H1 (cell line): ENCODE measurements at regions not wholly inside any gene's neighbourhood (a gene's known extent, or its start where the extent isn't known, plus 50 kb on each side); places are given as distances from the start of the nearest gene placed in this dataset.

Experiments used
- BACH1 ChIP-seq: IDR thresholded peaks from 2 replicates; pipeline ENCODE4 v1.6.1; 2012; ENCODE audit warnings: low read length, improper control_type of control experiment
- CHD2 ChIP-seq: IDR thresholded peaks from 2 replicates; pipeline ENCODE4 v1.6.1; 2012; ENCODE audit warnings: low read length, improper control_type of control experiment
- EP300 ChIP-seq, 2 experiments: IDR thresholded peaks; 1 replicate in 1 of 2; 2 replicates in 1 of 2; pipeline ENCODE4 v1.6.1; 2011 to 2012; ENCODE audit warnings: low read depth in 2 of 2, low read length in 2 of 2, mild to moderate bottlenecking in 2 of 2, borderline replicate concordance in 1 of 2, inconsistent platforms in 1 of 2, moderate library complexity in 1 of 2
- HDAC6 ChIP-seq: IDR thresholded peaks from one replicate; pipeline ENCODE4 v1.7.1; 2012; ENCODE audit warnings: low read depth, mild to moderate bottlenecking, inconsistent platforms, low read length, moderate library complexity
- JUN ChIP-seq: IDR thresholded peaks from 2 replicates; pipeline ENCODE4 v1.6.1; 2011; ENCODE audit warnings: low read depth, mild to moderate bottlenecking, improper control_type of control experiment, low read length
- TBP ChIP-seq: IDR thresholded peaks from 2 replicates; pipeline ENCODE4 v1.6.1; 2011; ENCODE audit warnings: low read depth, low read length, improper control_type of control experiment
- TCF12 ChIP-seq: IDR thresholded peaks from 2 replicates; pipeline ENCODE4 v1.6.1; 2011; ENCODE audit warnings: low read depth, mild to moderate bottlenecking, low read length
- TF ChIP-seq, protein P1 (sequence below): fragments of 300-600 bp; sonication (generic); IDR thresholded peaks from 2 replicates; pipeline ENCODE4 v1.7.1; 2012; ENCODE audit warnings: low read length, moderate library complexity, mild to moderate bottlenecking, inconsistent platforms; ENCODE audit not compliant: insufficient replicate concordance
- TF ChIP-seq, protein P2 (sequence below), 3 experiments: IDR thresholded peaks; 1 replicate in 2 of 3; 2 replicates in 1 of 3; pipeline versions ENCODE4 v1.5.1 to v1.6.1; 2011; ENCODE audit warnings: low read length in 3 of 3, mild to moderate bottlenecking in 3 of 3, inconsistent platforms in 2 of 3, low read depth in 1 of 3, moderate library complexity in 1 of 3; ENCODE audit not compliant: insufficient read depth in 1 of 3; ENCODE audit errors: control extremely low read depth in 1 of 3

DNA sequence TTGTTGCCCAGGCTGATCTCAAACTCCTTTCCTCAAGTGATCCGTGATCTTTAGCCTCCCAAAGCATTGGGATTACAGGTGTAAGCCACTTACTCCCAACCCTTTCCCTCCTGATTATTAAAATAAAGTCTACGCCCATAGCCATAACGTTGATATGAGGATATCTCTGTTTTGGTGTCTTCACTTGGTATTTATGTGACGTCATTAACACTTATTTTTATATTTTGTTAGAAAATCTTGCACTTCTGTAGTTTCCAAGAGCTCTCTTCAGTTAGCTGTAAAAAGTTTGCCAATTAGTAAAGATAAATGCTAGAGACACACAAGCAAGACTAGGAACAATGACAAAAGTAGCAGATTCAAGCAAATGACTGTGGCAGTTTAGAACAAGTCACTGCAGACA is 115.6 kb upstream of the HSF2 start (continued):
- TF ChIP-seq, protein P1, sequence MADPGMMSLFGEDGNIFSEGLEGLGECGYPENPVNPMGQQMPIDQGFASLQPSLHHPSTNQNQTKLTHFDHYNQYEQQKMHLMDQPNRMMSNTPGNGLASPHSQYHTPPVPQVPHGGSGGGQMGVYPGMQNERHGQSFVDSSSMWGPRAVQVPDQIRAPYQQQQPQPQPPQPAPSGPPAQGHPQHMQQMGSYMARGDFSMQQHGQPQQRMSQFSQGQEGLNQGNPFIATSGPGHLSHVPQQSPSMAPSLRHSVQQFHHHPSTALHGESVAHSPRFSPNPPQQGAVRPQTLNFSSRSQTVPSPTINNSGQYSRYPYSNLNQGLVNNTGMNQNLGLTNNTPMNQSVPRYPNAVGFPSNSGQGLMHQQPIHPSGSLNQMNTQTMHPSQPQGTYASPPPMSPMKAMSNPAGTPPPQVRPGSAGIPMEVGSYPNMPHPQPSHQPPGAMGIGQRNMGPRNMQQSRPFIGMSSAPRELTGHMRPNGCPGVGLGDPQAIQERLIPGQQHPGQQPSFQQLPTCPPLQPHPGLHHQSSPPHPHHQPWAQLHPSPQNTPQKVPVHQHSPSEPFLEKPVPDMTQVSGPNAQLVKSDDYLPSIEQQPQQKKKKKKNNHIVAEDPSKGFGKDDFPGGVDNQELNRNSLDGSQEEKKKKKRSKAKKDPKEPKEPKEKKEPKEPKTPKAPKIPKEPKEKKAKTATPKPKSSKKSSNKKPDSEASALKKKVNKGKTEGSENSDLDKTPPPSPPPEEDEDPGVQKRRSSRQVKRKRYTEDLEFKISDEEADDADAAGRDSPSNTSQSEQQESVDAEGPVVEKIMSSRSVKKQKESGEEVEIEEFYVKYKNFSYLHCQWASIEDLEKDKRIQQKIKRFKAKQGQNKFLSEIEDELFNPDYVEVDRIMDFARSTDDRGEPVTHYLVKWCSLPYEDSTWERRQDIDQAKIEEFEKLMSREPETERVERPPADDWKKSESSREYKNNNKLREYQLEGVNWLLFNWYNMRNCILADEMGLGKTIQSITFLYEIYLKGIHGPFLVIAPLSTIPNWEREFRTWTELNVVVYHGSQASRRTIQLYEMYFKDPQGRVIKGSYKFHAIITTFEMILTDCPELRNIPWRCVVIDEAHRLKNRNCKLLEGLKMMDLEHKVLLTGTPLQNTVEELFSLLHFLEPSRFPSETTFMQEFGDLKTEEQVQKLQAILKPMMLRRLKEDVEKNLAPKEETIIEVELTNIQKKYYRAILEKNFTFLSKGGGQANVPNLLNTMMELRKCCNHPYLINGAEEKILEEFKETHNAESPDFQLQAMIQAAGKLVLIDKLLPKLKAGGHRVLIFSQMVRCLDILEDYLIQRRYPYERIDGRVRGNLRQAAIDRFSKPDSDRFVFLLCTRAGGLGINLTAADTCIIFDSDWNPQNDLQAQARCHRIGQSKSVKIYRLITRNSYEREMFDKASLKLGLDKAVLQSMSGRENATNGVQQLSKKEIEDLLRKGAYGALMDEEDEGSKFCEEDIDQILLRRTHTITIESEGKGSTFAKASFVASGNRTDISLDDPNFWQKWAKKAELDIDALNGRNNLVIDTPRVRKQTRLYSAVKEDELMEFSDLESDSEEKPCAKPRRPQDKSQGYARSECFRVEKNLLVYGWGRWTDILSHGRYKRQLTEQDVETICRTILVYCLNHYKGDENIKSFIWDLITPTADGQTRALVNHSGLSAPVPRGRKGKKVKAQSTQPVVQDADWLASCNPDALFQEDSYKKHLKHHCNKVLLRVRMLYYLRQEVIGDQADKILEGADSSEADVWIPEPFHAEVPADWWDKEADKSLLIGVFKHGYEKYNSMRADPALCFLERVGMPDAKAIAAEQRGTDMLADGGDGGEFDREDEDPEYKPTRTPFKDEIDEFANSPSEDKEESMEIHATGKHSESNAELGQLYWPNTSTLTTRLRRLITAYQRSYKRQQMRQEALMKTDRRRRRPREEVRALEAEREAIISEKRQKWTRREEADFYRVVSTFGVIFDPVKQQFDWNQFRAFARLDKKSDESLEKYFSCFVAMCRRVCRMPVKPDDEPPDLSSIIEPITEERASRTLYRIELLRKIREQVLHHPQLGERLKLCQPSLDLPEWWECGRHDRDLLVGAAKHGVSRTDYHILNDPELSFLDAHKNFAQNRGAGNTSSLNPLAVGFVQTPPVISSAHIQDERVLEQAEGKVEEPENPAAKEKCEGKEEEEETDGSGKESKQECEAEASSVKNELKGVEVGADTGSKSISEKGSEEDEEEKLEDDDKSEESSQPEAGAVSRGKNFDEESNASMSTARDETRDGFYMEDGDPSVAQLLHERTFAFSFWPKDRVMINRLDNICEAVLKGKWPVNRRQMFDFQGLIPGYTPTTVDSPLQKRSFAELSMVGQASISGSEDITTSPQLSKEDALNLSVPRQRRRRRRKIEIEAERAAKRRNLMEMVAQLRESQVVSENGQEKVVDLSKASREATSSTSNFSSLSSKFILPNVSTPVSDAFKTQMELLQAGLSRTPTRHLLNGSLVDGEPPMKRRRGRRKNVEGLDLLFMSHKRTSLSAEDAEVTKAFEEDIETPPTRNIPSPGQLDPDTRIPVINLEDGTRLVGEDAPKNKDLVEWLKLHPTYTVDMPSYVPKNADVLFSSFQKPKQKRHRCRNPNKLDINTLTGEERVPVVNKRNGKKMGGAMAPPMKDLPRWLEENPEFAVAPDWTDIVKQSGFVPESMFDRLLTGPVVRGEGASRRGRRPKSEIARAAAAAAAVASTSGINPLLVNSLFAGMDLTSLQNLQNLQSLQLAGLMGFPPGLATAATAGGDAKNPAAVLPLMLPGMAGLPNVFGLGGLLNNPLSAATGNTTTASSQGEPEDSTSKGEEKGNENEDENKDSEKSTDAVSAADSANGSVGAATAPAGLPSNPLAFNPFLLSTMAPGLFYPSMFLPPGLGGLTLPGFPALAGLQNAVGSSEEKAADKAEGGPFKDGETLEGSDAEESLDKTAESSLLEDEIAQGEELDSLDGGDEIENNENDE = no peak
- no peak for TF ChIP-seq HDAC6
- TF ChIP-seq EP300 (IDR thresholded peaks at IDR 0.05; ENCODE audit: borderline replicate concordance in 1 of 2, low read depth in 2 of 2, low read length in 2 of 2) = no peak
- no peak for TF ChIP-seq TBP
- no peak for TF ChIP-seq JUN
- TF ChIP-seq CHD2 = no peak
- TF ChIP-seq BACH1 = no peak
- TF ChIP-seq, protein P2, sequence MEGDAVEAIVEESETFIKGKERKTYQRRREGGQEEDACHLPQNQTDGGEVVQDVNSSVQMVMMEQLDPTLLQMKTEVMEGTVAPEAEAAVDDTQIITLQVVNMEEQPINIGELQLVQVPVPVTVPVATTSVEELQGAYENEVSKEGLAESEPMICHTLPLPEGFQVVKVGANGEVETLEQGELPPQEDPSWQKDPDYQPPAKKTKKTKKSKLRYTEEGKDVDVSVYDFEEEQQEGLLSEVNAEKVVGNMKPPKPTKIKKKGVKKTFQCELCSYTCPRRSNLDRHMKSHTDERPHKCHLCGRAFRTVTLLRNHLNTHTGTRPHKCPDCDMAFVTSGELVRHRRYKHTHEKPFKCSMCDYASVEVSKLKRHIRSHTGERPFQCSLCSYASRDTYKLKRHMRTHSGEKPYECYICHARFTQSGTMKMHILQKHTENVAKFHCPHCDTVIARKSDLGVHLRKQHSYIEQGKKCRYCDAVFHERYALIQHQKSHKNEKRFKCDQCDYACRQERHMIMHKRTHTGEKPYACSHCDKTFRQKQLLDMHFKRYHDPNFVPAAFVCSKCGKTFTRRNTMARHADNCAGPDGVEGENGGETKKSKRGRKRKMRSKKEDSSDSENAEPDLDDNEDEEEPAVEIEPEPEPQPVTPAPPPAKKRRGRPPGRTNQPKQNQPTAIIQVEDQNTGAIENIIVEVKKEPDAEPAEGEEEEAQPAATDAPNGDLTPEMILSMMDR (IDR thresholded peaks at IDR 0.05; ENCODE audit: control extremely low read depth in 1 of 3, insufficient read depth in 1 of 3, low read depth in 1 of 3, low read length in 3 of 3) = no peak
- TF ChIP-seq TCF12 = no peak
